ENCODE measurements at regions not wholly inside any gene's neighbourhood (a gene's known extent, or its start where the extent isn't known, plus 50 kb on each side); places are given as distances from the start of the nearest gene placed in this dataset.

DNA sequence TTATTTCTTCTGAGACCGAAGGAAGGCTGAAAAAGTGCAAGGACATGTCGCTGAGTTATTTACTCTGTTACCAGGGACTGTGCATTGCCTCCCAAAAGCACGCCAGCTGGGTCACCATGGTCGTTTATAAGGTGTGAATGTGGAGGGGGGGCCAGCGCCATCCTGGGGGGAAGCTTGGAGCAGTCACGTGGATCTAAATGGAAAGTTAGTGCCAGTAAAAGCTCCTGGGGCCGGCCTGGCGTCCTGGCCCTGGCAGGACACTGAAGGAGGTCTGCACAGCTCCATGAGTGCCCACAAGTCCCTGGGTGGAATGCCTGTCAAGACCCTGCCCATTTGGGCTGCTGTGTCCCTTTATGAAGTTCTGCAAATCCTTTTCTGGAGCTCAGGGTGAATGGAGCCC is 82.6 kb downstream of the C16orf95 start:
- TF ChIP-seq POLR2A (IDR thresholded peaks at IDR 0.05) = no peak
- TF ChIP-seq, protein P1, sequence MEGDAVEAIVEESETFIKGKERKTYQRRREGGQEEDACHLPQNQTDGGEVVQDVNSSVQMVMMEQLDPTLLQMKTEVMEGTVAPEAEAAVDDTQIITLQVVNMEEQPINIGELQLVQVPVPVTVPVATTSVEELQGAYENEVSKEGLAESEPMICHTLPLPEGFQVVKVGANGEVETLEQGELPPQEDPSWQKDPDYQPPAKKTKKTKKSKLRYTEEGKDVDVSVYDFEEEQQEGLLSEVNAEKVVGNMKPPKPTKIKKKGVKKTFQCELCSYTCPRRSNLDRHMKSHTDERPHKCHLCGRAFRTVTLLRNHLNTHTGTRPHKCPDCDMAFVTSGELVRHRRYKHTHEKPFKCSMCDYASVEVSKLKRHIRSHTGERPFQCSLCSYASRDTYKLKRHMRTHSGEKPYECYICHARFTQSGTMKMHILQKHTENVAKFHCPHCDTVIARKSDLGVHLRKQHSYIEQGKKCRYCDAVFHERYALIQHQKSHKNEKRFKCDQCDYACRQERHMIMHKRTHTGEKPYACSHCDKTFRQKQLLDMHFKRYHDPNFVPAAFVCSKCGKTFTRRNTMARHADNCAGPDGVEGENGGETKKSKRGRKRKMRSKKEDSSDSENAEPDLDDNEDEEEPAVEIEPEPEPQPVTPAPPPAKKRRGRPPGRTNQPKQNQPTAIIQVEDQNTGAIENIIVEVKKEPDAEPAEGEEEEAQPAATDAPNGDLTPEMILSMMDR (IDR thresholded peaks at IDR 0.05) = no peak
